Endothelial cell of umbilical vein (primary cell): ENCODE measurements at regions not wholly inside any gene's neighbourhood (a gene's known extent, or its start where the extent isn't known, plus 50 kb on each side); places are given as distances from the start of the nearest gene placed in this dataset.

ENCODE experiments used
- BruUV-seq: library from RNA; stranded (reverse); fragments of 400-500 nt; replicated peaks from 2 replicates; lab custom pipeline; 2021; lab: Mats Ljungman, UMichigan
- CTCF ChIA-PET: fragments of 300-600, 350-600 bp; sonication (Branson Sonifier 250); formaldehyde crosslinking; loops from one replicate; lab custom pipeline; 2021; ENCODE audit warnings: antibody characterized with exemption, inconsistent platforms; lab: Charles Lee
- POLR2A ChIA-PET: fragments of 300-600, 350-600 bp; sonication (Branson Sonifier 250); formaldehyde crosslinking; loops from one replicate; lab custom pipeline; 2021; ENCODE audit warnings: antibody characterized with exemption, inconsistent platforms; lab: Charles Lee
- DNase-seq: peaks from one replicate; pipeline ENCODE4 v3.0.0-alpha.2; 2011; ENCODE audit warnings: low read depth, low spot score
- FAIRE-seq: peaks from 2 replicates; lab custom pipeline; 2011; peaks lifted over from hg19 to GRCh38; lab: Jason Lieb, UNC
- H2AFZ ChIP-seq: 2 replicates; pipeline ENCODE4 v1.6.0; 2012; ENCODE audit warnings: low read depth, low read length, control low read depth, inconsistent platforms
- H3K27ac ChIP-seq: 2 replicates; pipeline ENCODE4 v1.5.1; 2011; ENCODE audit warnings: low read depth, mild to moderate bottlenecking, control low read depth, low read length, moderate library complexity; ENCODE audit not compliant: insufficient read depth
- H3K27me3 ChIP-seq, 2 experiments: 2 replicates each; pipeline versions ENCODE4 v1.6.0 to v1.6.1; 2011; ENCODE audit warnings: low read length in 2 of 2, mixed read lengths in 1 of 2; ENCODE audit not compliant: control insufficient read depth in 2 of 2, insufficient read depth in 2 of 2
- H3K36me3 ChIP-seq, 2 experiments: 2 replicates in 1 of 2; 3 replicates in 1 of 2; pipeline ENCODE4 v1.5.1; 2011; ENCODE audit warnings: low read length in 2 of 2, mild to moderate bottlenecking in 1 of 2, moderate library complexity in 1 of 2; ENCODE audit not compliant: control insufficient read depth in 2 of 2, insufficient read depth in 2 of 2; ENCODE audit errors: extremely low read depth in 1 of 2
- H3K4me1 ChIP-seq: 3 replicates; pipeline ENCODE4 v1.5.1; 2011; ENCODE audit warnings: mild to moderate bottlenecking, low read length; ENCODE audit not compliant: control insufficient read depth, insufficient read depth; ENCODE audit errors: extremely low read depth
- H3K4me2 ChIP-seq: 2 replicates; pipeline ENCODE4 v1.6.1; 2011; ENCODE audit warnings: low read length, control low read depth, mixed read lengths; ENCODE audit not compliant: insufficient read depth
- H3K4me3 ChIP-seq, 3 experiments: fragments of 200-600 bp in 1 of 3; sonication (generic), shearing (Covaris generic) in 1 of 3; replicated peaks in 1 of 3; 2 replicates each; pipeline ENCODE4 v1.5.1; 2011 to 2016; ENCODE audit warnings: control low read depth in 3 of 3, low read length in 3 of 3, mild to moderate bottlenecking in 2 of 3, inconsistent platforms in 1 of 3, low read depth in 1 of 3, moderate library complexity in 1 of 3; ENCODE audit not compliant: insufficient read depth in 1 of 3
- H3K79me2 ChIP-seq: 2 replicates; pipeline ENCODE4 v1.6.0; 2012; ENCODE audit warnings: low read length, inconsistent platforms; ENCODE audit not compliant: control insufficient read depth, insufficient read depth
- H3K9ac ChIP-seq: replicated peaks from 2 replicates; pipeline ENCODE3; 2011; ENCODE audit warnings: low read length, control low read depth; ENCODE audit not compliant: insufficient read depth; ENCODE audit errors: extremely low read depth
- H3K9me1 ChIP-seq: replicated peaks from 3 replicates; pipeline ENCODE4 v1.6.0; 2011; ENCODE audit warnings: mild to moderate bottlenecking, low read length; ENCODE audit not compliant: control insufficient read depth, insufficient read depth; ENCODE audit errors: extremely low read depth
- H3K9me3 ChIP-seq: replicated peaks from 2 replicates; pipeline ENCODE4 v1.5.1; 2012; ENCODE audit warnings: low read length, inconsistent platforms; ENCODE audit not compliant: control insufficient read depth, insufficient read depth
- H4K20me1 ChIP-seq: replicated peaks from 2 replicates; pipeline ENCODE3; 2011; ENCODE audit warnings: mild to moderate bottlenecking, low read length; ENCODE audit not compliant: control insufficient read depth, insufficient read depth; ENCODE audit errors: extremely low read depth
- EZH2 ChIP-seq: IDR thresholded peaks from 2 replicates; pipeline ENCODE4 v1.6.1; 2012; ENCODE audit warnings: borderline replicate concordance, low read depth, mild to moderate bottlenecking, moderate library complexity, low read length, inconsistent platforms; ENCODE audit not compliant: severe bottlenecking
- FOS ChIP-seq: IDR thresholded peaks from 2 replicates; pipeline ENCODE4 v1.6.1; 2011; ENCODE audit warnings: mild to moderate bottlenecking, low read length, moderate library complexity, borderline replicate concordance; ENCODE audit not compliant: insufficient read depth
- GATA2 ChIP-seq: IDR thresholded peaks from 2 replicates; pipeline ENCODE4 v1.7.0; 2011; ENCODE audit warnings: low read depth, mild to moderate bottlenecking, moderate library complexity, mixed read lengths, low read length; ENCODE audit not compliant: insufficient read length, insufficient read depth
- JUN ChIP-seq: IDR thresholded peaks from 2 replicates; pipeline ENCODE4 v1.6.1; 2011; ENCODE audit warnings: borderline replicate concordance, low read depth; ENCODE audit not compliant: insufficient read length, insufficient read depth
- MYC ChIP-seq: IDR thresholded peaks from one replicate; pipeline ENCODE4 v1.6.1; 2011; ENCODE audit warnings: mild to moderate bottlenecking, low read depth, low read length
- POLR2A ChIP-seq: IDR thresholded peaks from 2 replicates; pipeline ENCODE4 v1.6.1; 2012; ENCODE audit warnings: low read depth, mild to moderate bottlenecking, control low read depth, low read length
- POLR2AphosphoS5 ChIP-seq: IDR thresholded peaks from 2 replicates; pipeline ENCODE4 v1.6.1; 2012; ENCODE audit warnings: low read depth, mild to moderate bottlenecking, control low read depth, low read length, moderate library complexity; ENCODE audit not compliant: insufficient read depth
- dilution Hi-C: fragments of 300-500 bp; cut with MboI; formaldehyde crosslinking; loops from one replicate; pipeline ENCODE4 v1.15.0; 2019; ENCODE audit warnings: low sequenced_read_pairs; ENCODE audit not compliant: extremely low pct_ligation_motif_present
- intact Hi-C: fragments of 100-400 bp; cut with micrococcal nuclease; formaldehyde crosslinking; loops from one replicate; pipeline ENCODE4 v1.10.0; 2022
- TF ChIP-seq, protein P1 (sequence below): IDR thresholded peaks from 2 replicates; pipeline ENCODE4 v1.6.1; 2011; ENCODE audit not compliant: insufficient read depth, insufficient read length
- TF ChIP-seq, protein P2 (sequence below), 2 donors: IDR thresholded peaks; 1 replicate in 1 of 2; 2 replicates in 1 of 2; pipeline ENCODE4 v1.5.1; 2011; ENCODE audit warnings: low read length in 2 of 2, mild to moderate bottlenecking in 2 of 2, moderate library complexity in 2 of 2, control low read depth in 1 of 2, inconsistent platforms in 1 of 2, low read depth in 1 of 2; ENCODE audit not compliant: insufficient read depth in 1 of 2; ENCODE audit errors: extremely low read depth in 1 of 2

- no peaks in the 10 kb centered on the region for H3K9me3 ChIP-seq
- H2AFZ ChIP-seq: peak overlapping the region; percentile 27
- no peaks in the 10 kb centered on the region for H4K20me1 ChIP-seq
- no peak for TF ChIP-seq GATA2
- no peak for TF ChIP-seq JUN
- TF ChIP-seq MYC: no peak
- no peak for TF ChIP-seq POLR2A
- no peak for TF ChIP-seq FOS
- TF ChIP-seq POLR2AphosphoS5: peak; percentile 42
- TF ChIP-seq EZH2: no peak
- TF ChIP-seq, protein P1, sequence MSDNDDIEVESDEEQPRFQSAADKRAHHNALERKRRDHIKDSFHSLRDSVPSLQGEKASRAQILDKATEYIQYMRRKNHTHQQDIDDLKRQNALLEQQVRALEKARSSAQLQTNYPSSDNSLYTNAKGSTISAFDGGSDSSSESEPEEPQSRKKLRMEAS: peak; percentile 20
- TF ChIP-seq, protein P2, sequence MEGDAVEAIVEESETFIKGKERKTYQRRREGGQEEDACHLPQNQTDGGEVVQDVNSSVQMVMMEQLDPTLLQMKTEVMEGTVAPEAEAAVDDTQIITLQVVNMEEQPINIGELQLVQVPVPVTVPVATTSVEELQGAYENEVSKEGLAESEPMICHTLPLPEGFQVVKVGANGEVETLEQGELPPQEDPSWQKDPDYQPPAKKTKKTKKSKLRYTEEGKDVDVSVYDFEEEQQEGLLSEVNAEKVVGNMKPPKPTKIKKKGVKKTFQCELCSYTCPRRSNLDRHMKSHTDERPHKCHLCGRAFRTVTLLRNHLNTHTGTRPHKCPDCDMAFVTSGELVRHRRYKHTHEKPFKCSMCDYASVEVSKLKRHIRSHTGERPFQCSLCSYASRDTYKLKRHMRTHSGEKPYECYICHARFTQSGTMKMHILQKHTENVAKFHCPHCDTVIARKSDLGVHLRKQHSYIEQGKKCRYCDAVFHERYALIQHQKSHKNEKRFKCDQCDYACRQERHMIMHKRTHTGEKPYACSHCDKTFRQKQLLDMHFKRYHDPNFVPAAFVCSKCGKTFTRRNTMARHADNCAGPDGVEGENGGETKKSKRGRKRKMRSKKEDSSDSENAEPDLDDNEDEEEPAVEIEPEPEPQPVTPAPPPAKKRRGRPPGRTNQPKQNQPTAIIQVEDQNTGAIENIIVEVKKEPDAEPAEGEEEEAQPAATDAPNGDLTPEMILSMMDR (IDR thresholded peaks at IDR 0.05; ENCODE audit: extremely low read depth in 1 of 2, insufficient read depth in 1 of 2, low read depth in 1 of 2, low read length in 2 of 2): no peak
- H3K4me1 ChIP-seq: peaks cover 16% of the 10 kb centered on the region
- POLR2A ChIA-PET: interaction anchor here (0.5 to 1.2 kb wide), 2 partner anchors 69 to 122 kb away, joined by 4 to 5 read pairs; partner anchors contain the start of gene PHLDA1
- no peaks in the 10 kb centered on the region for H3K36me3 ChIP-seq
- H3K79me2 ChIP-seq: no peaks in the 10 kb centered on the region
- no peak overlapping the region for H3K4me3 ChIP-seq
- dilution Hi-C loops (no loop called here), intact Hi-C loops (loop anchor here (1.0 kb wide), 1 partner anchor 122 kb away; the partner anchor contains the start of gene PHLDA1)
- CTCF ChIA-PET: interaction anchor here (0.7 to 2.5 kb wide), 12 partner anchors 9 to 381 kb away, joined by 3 to 7 read pairs (median 3); partner anchors contain the start of gene PHLDA1
- H3K9ac ChIP-seq: no peak overlapping the region
- FAIRE-seq (peak; percentile 92), DNase-seq (peak; percentile 93)
- no TSS peak for BruUV-seq
- H3K27me3 ChIP-seq: no peaks in the 10 kb centered on the region
- peak overlapping the region; percentile 62 for H3K4me2 ChIP-seq
- peak overlapping the region; percentile 50 for H3K27ac ChIP-seq
- no peaks in the 10 kb centered on the region for H3K9me1 ChIP-seq
These were observed 122.5 kb downstream of the PHLDA1 start for GRCh38 chr12:75908961-75909605.
